Hepatic stellate cell (primary cell): ENCODE measurements at regions not wholly inside any gene's neighbourhood (a gene's known extent, or its start where the extent isn't known, plus 50 kb on each side); places are given as distances from the start of the nearest gene placed in this dataset.
A peak's percentile ranks its signal among the peaks of the same experiment; 100 is the strongest.
"Not testable (repeated sequence)": the region's sequence is repeated elsewhere in the genome, so short reads cannot be mapped to it uniquely, and the experiment has no call there.

ENCODE experiments used
- DNase-seq: peaks from one replicate; pipeline ENCODE4 v3.0.0; 2011; ENCODE audit warnings: low spot score

DNA sequence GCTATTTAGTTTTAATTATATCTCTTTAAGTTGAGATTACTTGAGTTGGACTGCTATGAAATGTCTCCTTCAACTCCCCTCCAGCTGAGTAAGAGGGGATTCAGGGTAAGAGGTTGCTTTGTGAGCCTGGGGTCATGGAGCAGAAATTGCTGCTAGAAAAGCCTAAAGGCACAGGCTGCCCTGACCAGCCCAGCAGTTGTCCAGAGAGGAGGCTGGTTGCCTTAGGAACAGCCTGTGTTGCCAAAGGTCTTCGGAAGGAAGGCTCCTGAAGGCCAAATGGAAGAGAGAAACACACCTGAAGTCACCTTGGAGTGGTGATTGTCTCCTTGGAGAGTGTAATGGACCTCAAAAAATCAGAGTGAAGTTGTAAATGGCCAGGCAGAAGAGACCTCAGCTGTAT, 235.5 kb upstream of the PDE3A start:
- DNase-seq = no peak

DNA sequence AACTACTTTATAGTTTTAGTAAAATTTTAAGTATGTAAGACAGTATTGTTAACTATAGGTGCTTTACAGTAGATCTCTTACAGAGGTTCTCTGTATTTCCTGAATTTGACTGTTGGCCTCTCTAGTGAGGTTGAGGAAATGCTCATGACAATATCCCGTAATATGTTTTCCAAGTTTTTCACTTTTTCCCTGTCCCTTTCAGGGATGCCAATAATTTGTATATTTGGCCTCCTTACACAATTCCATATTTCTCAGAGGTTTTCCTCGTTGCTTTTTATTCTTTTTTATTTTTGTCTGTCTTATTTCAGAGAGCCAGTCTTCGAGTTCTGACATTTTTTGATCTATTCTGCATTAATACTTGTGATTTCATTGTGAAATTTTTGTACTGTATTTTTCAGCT, 233.7 kb upstream of the PDE3A start:
- DNase-seq = no peak

GRCh38 chr12:20140751-20141150, 227.6 kb upstream of the PDE3A start:
- DNase-seq = no peak

DNA sequence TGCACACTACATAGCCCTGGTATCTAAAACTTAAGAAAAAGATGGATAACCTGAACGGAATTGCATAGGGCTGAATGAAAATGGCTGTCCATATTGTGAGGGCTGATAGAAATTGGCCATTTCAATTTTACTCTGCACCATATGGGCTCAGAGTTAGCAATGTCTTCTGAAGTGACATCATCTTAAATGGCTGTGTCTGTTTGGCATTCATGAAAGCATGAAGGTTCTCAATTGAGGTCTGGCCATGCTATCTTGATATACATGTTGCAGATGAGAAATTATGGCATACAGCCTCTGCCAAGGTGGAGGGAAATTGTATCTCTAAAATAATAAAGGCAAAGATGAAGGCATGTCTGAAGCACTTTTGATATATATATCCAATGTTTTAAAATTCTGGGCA, 226.0 kb upstream of the PDE3A start:
- no peak for DNase-seq

DNA sequence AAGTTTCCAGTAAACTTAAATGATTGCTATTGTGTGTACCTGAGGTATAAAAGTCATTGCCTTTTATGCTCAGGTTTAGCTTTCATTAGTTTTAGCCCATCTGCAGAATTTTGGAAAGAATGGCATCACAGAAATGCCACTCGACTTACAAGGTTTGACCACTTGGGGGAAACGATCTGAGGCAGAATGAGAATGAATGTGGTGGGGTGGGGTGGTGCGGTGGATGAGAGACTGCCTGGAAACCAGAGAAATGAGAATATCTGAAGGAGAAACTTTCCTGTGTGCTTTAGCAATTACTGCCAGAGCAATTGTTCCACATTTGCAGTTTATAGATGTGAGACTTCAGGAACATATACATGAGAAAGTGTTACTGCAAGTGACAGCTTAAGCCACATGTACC, 225.4 kb upstream of the PDE3A start:
- no peak for DNase-seq

GRCh38 chr12:20144341-20144740, 224.0 kb upstream of the PDE3A start:
- DNase-seq = no peak

GRCh38 chr12:20148241-20148640, 220.1 kb upstream of the PDE3A start:
- no peak for DNase-seq

DNA sequence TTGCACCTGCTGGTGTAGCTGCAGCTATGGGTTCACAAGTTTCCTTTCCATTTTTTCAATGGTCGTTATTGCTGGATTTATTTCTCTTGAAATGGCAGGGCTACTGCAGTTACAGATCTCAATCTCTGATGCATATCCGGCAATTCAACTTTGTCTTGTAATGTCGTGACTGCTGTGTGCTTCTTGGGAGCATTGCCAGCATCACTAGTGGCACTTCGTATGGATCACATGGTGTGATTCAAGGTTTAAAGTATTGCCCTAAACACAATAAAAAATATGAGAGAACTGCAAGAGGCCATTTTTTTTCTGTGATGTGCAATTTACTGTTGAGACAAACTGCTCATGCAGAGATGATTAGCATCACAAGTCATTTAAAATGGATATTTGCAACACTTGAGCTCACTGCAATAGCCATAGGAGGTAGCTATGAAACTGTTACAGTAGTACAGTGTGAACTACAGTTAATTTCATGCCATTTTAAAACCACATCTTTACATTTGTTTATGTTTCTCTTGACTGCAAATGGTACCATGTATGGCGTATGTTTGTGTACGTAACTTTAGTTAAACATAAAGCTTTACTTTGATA, 217.4 kb upstream of the PDE3A start:
- DNase-seq = no peak

- no peak for DNase-seq
Observed at GRCh38 chr12:20154052-20154451, 214.3 kb upstream of the PDE3A start.

- DNase-seq = no peak
Observed at GRCh38 chr12:20155374-20155773, 213.0 kb upstream of the PDE3A start.

GRCh38 chr12:20160899-20161298, 207.4 kb upstream of the PDE3A start:
- not testable (repeated sequence) for DNase-seq

GRCh38 chr12:20174528-20175175, 193.7 kb upstream of the PDE3A start:
- no peak for DNase-seq

GRCh38 chr12:20175704-20176388, 192.5 kb upstream of the PDE3A start:
- DNase-seq = no peak

GRCh38 chr12:20181416-20182180, 186.7 kb upstream of the PDE3A start:
- no peak for DNase-seq

- peak; percentile 25 for DNase-seq
Observed at GRCh38 chr12:20183563-20183962, 184.8 kb upstream of the PDE3A start.

- DNase-seq = no peak
Observed at GRCh38 chr12:20184514-20184913, 183.8 kb upstream of the PDE3A start.

- DNase-seq = no peak
Observed at GRCh38 chr12:20187456-20187855, 180.9 kb upstream of the PDE3A start.

- DNase-seq = no peak
Observed at GRCh38 chr12:20188930-20189653, 179.2 kb upstream of the PDE3A start.

DNA sequence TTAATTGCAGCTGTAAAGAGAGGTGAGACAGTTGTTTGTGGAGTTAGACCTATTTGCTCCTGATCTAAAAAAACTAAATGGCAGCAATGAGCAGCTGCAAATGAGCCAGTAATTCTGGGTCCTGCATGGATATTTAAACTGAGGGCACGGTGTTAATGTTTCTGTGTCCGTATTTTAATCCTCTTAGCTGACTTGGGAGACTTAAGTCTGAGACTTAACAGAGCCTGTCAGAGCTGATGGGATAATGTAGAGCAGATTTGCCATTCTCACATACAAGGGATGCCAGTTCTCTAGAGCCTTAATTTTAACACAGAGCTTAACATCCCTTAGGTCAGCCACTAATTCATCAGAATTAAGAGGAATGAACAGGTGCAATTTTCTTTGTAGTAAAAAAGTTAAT, 178.6 kb upstream of the PDE3A start:
- no peak for DNase-seq

DNA sequence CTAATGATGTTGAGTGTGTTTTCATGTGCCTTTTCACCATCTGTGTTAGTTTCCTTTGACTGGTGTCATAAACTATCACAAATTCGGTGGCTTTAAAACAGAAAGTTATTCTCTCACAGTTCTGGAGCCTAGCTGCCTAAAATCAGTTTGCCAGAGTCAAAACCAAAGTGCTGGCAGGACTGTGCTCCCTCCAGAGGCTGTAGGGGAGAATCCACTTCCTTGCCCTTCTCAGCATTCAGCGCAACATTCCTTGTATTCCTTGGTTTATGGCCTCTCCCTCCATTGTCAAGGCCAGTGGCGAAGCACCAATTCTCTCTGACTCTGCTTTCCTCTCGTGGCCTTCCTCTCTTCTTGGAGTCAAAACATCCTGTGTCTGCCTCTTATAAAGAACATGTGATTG, 174.2 kb upstream of the PDE3A start:
- peak; percentile 6 for DNase-seq

DNA sequence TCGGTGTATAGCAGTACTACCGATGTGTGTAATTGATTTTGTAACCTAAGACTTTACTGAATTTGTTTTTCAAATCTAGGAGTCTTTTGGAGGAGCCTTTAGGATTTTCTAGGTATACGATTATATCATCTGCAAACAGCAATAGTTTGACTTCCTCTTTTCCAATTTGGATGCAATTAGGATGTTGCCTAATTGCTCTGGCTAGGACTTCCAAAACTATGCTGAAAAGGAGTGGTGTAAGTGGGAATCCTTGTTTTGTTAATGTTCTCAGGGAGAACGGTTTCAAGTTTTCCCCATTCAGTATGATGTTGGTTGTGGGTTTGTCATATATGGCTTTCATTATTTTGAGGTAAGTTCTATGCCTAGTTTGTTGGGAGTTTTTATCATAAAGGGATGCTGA, 171.6 kb upstream of the PDE3A start:
- DNase-seq = no peak

DNA sequence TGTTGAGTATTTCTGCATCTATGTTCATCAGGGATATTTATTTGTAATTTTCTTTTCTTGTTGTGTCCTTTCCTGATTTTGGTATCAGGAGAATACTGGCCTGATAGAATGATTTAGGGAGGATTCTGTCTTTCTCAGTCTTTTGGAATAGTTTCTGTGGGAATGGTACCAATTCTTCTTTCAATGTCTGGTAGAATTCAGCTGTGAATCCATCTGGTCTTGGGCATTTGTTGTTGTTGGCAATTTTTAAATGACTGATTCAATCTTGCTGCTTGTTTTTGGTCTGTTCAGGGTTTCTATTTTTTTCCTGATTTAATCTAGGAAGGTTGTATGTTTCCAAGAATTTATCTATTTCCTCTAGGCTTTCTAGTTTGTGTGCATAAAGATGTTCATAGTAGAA, 170.9 kb upstream of the PDE3A start:
- DNase-seq = no peak
